Colonic mucosa (tissue), 4 donors: ENCODE measurements at regions not wholly inside any gene's neighbourhood (a gene's known extent, or its start where the extent isn't known, plus 50 kb on each side); places are given as distances from the start of the nearest gene placed in this dataset.

Experiments
- DNase-seq: peaks from one replicate; pipeline ENCODE4 v3.0.0-alpha.2; 2020
- H3K27ac ChIP-seq: fragments of 200-600 bp; one replicate; pipeline ENCODE4 v1.8.0; 2021
- H3K27me3 ChIP-seq: fragments of 200-600 bp; one replicate; pipeline ENCODE4 v1.8.0; 2021
- H3K36me3 ChIP-seq: fragments of 200-600 bp; one replicate; pipeline ENCODE4 v1.8.0; 2021
- H3K4me1 ChIP-seq: fragments of 200-600 bp; one replicate; pipeline ENCODE4 v1.8.0; 2021; ENCODE audit warnings: mild to moderate bottlenecking
- H3K4me3 ChIP-seq: fragments of 200-600 bp; one replicate; pipeline ENCODE4 v1.8.0; 2021
- H3K9ac ChIP-seq, 2 donors: one replicate each; pipeline ENCODE4 v1.7.0; 2013; ENCODE audit warnings: control low read depth in 2 of 2, low read depth in 2 of 2, low read length in 2 of 2
- H3K9me3 ChIP-seq: fragments of 200-600 bp; one replicate; pipeline ENCODE4 v1.8.0; 2021
- CTCF ChIP-seq: fragments of 200-600 bp; IDR thresholded peaks from one replicate; pipeline ENCODE4 v1.8.0; 2022; ENCODE audit warnings: antibody characterized with exemption, mild to moderate bottlenecking
- intact Hi-C: fragments of 100-400 bp; cut with DNase I; formaldehyde crosslinking; loops from one replicate; pipeline ENCODE4 v1.14.1; 2022
- donor health status: healthy.
- donor health status: DM: no; HTN: no; CAD: no.
- donor health status: DM: no; HTN: no; CAD: no.

- no peak for DNase-seq
- Histone ChIP-seq H3K4me3 (no peak overlapping the region), H3K27me3 (no peaks in the 10 kb centered on the region), H3K4me1 (no peaks in the 10 kb centered on the region), H3K36me3 (no peaks in the 10 kb centered on the region), H3K27ac (no peak overlapping the region), H3K9me3 (no peaks in the 10 kb centered on the region), H3K9ac (no peak overlapping the region)
- intact Hi-C loops = no loop called here
- TF ChIP-seq CTCF = no peak
Observed at GRCh38 chr13:21232599-21232998, 56.1 kb downstream of the MRPL57 start.

DNA sequence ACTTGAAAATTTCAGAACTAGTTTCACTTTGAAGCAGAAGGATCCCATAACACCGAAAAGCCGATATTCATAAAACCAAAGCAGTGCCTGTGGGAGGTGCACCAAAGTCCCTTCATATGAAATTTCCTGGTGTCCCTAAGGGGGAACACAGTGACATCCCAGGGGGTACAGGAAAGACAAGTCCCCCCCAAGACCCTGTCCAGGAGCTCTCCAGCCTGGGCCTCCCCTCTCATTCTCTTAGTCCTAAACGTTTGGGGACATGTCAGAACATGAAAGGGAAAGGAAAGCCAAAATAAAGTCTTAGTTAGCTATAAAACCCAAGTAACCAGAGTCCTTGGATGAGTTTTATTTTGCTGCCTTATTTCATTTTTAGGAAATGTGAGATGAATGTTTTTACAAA lies 56.6 kb downstream of the MRPL57 start:
- Histone ChIP-seq H3K27me3 (no peaks in the 10 kb centered on the region), H3K9ac (no peak overlapping the region), H3K9me3 (no peaks in the 10 kb centered on the region), H3K4me3 (no peak overlapping the region), H3K27ac (no peak overlapping the region), H3K36me3 (no peaks in the 10 kb centered on the region), H3K4me1 (no peaks in the 10 kb centered on the region)
- no peak for TF ChIP-seq CTCF
- DNase-seq = no peak
- intact Hi-C loops = no loop called here

- no peak for DNase-seq
- Histone ChIP-seq H3K27me3 (no peaks in the 10 kb centered on the region), H3K9me3 (no peaks in the 10 kb centered on the region), H3K27ac (no peak overlapping the region), H3K9ac (no peak overlapping the region), H3K4me3 (no peak overlapping the region), H3K36me3 (no peaks in the 10 kb centered on the region), H3K4me1 (no peaks in the 10 kb centered on the region)
- TF ChIP-seq CTCF = no peak
- intact Hi-C loops = no loop called here
Observed at GRCh38 chr13:21234526-21234925, 58.1 kb downstream of the MRPL57 start.

DNA sequence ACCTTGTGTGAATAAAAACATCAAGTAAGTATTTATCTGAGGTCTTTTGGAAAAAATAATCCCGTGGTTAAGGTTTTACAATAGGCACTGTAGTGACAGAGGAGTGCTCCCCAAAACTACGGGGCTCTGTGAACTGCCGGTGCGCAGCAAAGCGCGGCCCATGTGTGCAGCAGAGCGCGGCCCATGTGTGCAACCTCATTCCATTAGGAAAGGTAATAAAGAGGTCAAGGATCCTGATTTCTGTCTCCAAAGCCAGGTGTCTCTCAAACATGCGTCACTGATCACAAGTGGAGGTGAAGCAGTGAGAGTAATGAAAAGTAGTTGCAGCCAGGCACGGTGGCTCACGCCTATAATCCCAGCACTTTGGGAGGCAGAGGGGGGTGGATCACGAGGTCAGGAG lies 58.7 kb downstream of the MRPL57 start:
- no peaks in the 10 kb centered on the region for H3K36me3 ChIP-seq
- no peaks in the 10 kb centered on the region for H3K9me3 ChIP-seq
- no peaks in the 10 kb centered on the region for H3K4me1 ChIP-seq
- no peaks in the 10 kb centered on the region for H3K27me3 ChIP-seq
- no peak overlapping the region for H3K27ac ChIP-seq
- no peak for DNase-seq
- intact Hi-C loops = no loop called here
- no peak for TF ChIP-seq CTCF
- no peak overlapping the region for H3K9ac ChIP-seq
- no peak overlapping the region for H3K4me3 ChIP-seq

DNA sequence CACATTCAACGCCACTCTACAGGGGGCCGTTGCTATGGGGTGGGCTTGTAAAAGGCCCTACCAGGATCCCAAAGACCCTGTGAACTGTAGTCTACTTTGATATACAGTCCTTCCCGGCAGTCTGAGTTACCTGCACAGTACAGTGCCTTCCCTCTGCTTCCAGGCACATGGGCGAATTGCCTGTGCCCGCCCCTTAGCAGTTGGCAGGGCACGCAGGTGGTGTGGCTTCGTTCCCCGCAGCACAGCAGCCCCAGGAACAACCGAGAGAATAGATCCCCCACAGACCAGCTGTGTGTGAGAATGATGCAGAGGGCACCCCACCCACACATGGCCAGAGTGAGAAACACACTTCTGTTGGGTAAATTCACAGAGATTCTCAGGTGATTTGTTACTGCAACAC lies 60.6 kb downstream of the MRPL57 start:
- Histone ChIP-seq H3K4me3 (no peak overlapping the region), H3K27me3 (no peaks in the 10 kb centered on the region), H3K9me3 (no peaks in the 10 kb centered on the region), H3K9ac (no peak overlapping the region), H3K36me3 (no peaks in the 10 kb centered on the region), H3K4me1 (no peaks in the 10 kb centered on the region), H3K27ac (no peak overlapping the region)
- intact Hi-C loops = no loop called here
- no peak for TF ChIP-seq CTCF
- no peak for DNase-seq

GRCh38 chr13:21238267-21238666 lies 61.8 kb downstream of the MRPL57 start:
- DNase-seq = no peak
- no peaks in the 10 kb centered on the region for H3K9me3 ChIP-seq
- H3K27me3 ChIP-seq = no peaks in the 10 kb centered on the region
- H3K4me1 ChIP-seq = no peaks in the 10 kb centered on the region
- intact Hi-C loops = no loop called here
- no peak overlapping the region for H3K27ac ChIP-seq
- no peak overlapping the region for H3K4me3 ChIP-seq
- H3K9ac ChIP-seq = no peak overlapping the region
- TF ChIP-seq CTCF = no peak
- no peaks in the 10 kb centered on the region for H3K36me3 ChIP-seq
